Effector memory CD4-positive, alpha-beta T cell (primary cell): ENCODE measurements at regions not wholly inside any gene's neighbourhood (a gene's known extent, or its start where the extent isn't known, plus 50 kb on each side); places are given as distances from the start of the nearest gene placed in this dataset.

ENCODE experiments used
- DNase-seq, 3 donors: peaks; one replicate each; pipeline ENCODE4 v3.0.0-alpha.2; 2020
- H3K27ac ChIP-seq: 2 replicates; pipeline ENCODE4 v1.7.0; 2013; ENCODE audit warnings: mild to moderate bottlenecking, low read length, moderate library complexity; ENCODE audit not compliant: insufficient read depth, poor library complexity, severe bottlenecking
- H3K27me3 ChIP-seq: replicated peaks from 2 replicates; pipeline ENCODE4 v1.7.0; 2013; ENCODE audit warnings: mild to moderate bottlenecking, low read length; ENCODE audit not compliant: insufficient read depth, control insufficient read depth, poor library complexity, severe bottlenecking
- H3K36me3 ChIP-seq: 2 replicates; pipeline ENCODE4 v1.7.0; 2013; ENCODE audit warnings: mild to moderate bottlenecking, low read length, moderate library complexity; ENCODE audit not compliant: control insufficient read depth, insufficient read depth
- H3K4me1 ChIP-seq: 2 replicates; pipeline ENCODE4 v1.7.0; 2013; ENCODE audit warnings: low read length, mild to moderate bottlenecking; ENCODE audit not compliant: control insufficient read depth, insufficient read depth, poor library complexity, severe bottlenecking
- H3K4me3 ChIP-seq: 2 replicates; pipeline ENCODE4 v1.7.0; 2013; ENCODE audit warnings: low read length, low read depth, mild to moderate bottlenecking; ENCODE audit not compliant: insufficient read depth, poor library complexity, severe bottlenecking
- H3K9me3 ChIP-seq: 2 replicates; pipeline ENCODE4 v1.7.0; 2013; ENCODE audit warnings: mild to moderate bottlenecking, low read length, moderate library complexity; ENCODE audit not compliant: control insufficient read depth

DNA sequence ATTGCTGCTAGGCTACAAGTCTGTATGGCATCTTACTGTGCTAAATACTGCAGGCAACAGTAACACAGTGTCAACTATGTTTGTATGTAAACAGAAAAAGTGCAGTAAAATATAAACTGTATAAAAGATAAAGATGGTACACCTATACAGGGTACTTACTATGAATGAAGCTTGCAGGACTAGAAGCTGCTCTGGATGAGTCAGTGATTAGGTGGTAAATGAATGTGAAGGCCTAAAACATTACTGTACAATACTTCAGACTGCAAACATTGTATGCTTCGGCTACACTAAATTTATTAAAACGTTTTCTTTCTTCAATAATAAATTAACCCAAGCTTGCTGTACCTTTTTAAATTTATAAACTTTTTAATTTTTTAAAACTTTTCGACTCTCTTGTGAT, 97.1 kb downstream of the HLX start:
- H3K27me3 ChIP-seq, result no peaks in the 10 kb centered on the region
- no peak overlapping the region for H3K4me3 ChIP-seq
- H3K9me3 ChIP-seq, result no peaks in the 10 kb centered on the region
- no peak for DNase-seq
- H3K4me1 ChIP-seq, result no peaks in the 10 kb centered on the region
- H3K27ac ChIP-seq, result no peak overlapping the region
- no peaks in the 10 kb centered on the region for H3K36me3 ChIP-seq

DNA sequence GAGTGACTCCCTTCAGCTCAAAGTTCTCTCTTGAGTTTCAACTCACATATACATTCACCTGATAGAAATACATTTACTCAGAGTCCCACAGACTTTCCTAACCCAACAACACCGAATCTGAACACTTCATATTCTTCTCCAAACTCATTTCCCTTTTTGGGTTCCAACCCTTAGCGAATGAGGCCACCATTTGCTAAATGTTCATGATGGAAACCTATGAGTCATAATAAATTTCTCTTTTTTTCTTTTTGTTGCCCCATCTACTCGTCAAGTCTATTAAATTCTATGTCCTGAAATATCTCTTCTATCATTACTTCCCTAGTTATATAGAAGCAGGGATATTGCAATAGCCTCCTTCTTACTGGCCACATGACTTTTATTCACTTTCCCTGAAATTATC, 100.1 kb downstream of the HLX start:
- no peak for DNase-seq
- Histone ChIP-seq H3K27me3 (no peaks in the 10 kb centered on the region), H3K4me1 (no peaks in the 10 kb centered on the region), H3K36me3 (no peaks in the 10 kb centered on the region), H3K9me3 (no peaks in the 10 kb centered on the region), H3K27ac (no peak overlapping the region), H3K4me3 (no peak overlapping the region)

DNA sequence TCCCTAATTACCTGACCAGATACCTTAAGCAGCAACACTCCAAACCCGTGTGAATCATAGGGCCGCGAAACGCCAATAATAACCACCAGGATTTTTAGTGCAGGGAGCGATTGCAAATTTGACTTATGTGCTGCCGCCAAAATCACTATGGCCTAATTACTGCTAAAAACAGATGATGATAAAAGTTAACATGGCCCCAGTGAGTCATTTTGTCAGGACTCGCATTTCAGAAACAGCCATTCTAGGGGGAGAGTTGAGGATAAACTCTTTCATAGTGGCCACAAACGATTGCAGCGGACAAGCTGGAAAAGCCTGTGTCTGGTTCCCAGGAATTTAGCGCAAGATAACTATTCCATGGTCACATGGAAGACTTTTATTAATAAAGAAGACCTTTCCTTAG, 103.4 kb downstream of the HLX start:
- Histone ChIP-seq H3K4me1 (no peaks in the 10 kb centered on the region), H3K36me3 (no peaks in the 10 kb centered on the region), H3K4me3 (no peak overlapping the region), H3K9me3 (no peaks in the 10 kb centered on the region), H3K27me3 (no peaks in the 10 kb centered on the region), H3K27ac (no peak overlapping the region)
- no peak for DNase-seq

DNA sequence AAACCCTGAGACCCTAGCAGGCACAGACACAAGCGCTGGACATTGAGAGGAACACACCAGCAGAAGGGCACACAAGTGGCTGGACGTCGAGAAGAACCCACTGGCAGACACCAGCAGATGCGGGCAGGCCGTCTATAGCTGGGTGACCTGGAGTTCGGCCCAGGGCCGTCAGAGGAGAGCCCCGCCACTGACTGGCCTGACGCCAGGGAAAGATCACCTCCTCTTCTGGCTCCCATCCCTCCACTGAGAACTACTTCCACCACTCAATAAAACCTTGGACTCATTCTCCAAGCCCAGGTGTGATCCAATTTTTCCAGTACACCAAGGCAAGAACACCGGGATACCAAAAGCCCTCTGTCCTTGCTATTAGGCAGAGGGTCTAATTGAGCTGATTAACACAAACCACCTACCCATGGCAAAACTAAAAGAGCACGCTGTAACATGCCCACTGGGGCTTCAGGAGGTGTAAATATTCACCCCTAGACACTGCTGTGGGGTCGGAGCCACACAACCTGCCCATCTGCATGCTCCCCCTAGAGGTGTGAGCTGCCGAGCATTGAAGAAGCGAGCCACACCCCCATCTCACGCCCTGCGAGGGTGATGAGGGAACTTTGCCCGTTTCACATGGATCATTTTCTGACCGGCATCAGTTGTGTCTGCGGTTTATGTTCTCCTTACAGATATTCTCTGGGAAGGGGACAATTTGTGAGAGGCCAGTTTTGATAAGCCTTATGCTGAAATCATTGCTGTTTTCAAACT, 104.8 kb downstream of the HLX start:
- no peaks in the 10 kb centered on the region for H3K27me3 ChIP-seq
- no peaks in the 10 kb centered on the region for H3K4me1 ChIP-seq
- no peak for DNase-seq
- no peaks in the 10 kb centered on the region for H3K36me3 ChIP-seq
- H3K9me3 ChIP-seq, result no peaks in the 10 kb centered on the region
- no peak overlapping the region for H3K4me3 ChIP-seq
- H3K27ac ChIP-seq, result no peak overlapping the region

DNA sequence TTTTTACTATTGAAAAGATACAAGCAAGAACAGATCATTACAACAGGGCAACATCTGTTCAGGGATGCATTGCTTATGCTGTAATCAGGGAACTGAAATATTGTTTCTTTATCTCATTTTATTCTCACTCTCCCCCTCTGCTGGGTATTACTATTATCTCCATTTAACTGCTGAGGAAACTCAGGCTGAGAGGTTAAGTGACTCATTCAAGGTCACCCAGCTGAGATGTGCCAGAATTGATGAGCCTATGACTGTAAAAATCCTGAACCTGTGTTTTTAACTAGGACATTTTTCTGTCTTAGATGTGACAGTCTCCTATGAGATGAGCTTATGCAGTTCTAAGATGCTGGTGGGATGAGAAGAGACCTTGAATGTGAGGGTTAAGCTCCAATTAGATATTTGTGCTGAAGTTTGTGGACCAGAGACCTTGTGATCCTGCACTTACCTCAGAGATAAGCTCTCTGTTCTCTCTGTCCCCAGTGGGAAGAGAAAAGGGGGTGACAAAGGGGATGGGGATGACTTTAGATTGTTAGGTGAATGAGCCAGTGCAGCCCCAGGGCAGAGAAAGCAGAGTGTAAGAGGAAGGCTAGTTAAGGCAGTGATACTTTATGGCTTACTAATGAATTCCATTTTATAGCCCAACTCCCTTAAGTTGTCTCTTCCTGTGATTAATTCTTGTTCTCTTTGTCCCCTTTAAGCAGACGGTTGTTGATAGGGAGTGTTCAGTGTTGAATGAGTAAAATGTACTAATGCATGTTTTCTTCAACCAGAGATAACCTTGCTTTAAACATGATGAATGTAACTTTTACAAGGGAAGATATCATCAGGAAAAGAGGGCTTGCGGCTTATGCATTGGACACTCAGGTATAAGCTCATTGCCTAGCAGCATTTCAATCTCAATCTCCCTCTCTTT, 111.4 kb downstream of the HLX start:
- H3K27ac ChIP-seq, result no peak overlapping the region
- H3K4me3 ChIP-seq, result no peak overlapping the region
- no peaks in the 10 kb centered on the region for H3K9me3 ChIP-seq
- H3K27me3 ChIP-seq, result no peaks in the 10 kb centered on the region
- H3K4me1 ChIP-seq, result no peaks in the 10 kb centered on the region
- DNase-seq, result no peak
- no peaks in the 10 kb centered on the region for H3K36me3 ChIP-seq

DNA sequence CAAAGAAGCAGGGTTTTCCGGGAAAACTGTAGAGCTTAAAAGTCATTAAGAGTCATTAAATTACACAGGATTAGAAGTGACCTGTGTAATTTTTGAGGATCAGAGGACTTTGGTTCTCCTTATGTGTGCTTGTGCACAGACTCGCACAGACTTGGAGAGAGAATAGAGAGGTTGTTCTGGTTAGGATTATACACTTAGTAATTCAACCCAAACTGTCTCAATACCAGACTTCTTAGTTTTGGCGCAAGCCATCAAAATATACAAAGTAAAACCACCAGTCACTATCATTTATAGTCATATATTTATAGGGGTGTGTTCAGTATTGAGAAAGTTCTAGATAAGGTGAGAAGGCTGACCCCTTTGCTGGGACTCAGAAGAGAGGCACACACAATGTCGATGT, 112.3 kb downstream of the HLX start:
- no peak overlapping the region for H3K27ac ChIP-seq
- no peak for DNase-seq
- no peaks in the 10 kb centered on the region for H3K4me1 ChIP-seq
- H3K27me3 ChIP-seq, result no peaks in the 10 kb centered on the region
- H3K4me3 ChIP-seq, result no peak overlapping the region
- H3K36me3 ChIP-seq, result no peaks in the 10 kb centered on the region
- no peaks in the 10 kb centered on the region for H3K9me3 ChIP-seq

DNA sequence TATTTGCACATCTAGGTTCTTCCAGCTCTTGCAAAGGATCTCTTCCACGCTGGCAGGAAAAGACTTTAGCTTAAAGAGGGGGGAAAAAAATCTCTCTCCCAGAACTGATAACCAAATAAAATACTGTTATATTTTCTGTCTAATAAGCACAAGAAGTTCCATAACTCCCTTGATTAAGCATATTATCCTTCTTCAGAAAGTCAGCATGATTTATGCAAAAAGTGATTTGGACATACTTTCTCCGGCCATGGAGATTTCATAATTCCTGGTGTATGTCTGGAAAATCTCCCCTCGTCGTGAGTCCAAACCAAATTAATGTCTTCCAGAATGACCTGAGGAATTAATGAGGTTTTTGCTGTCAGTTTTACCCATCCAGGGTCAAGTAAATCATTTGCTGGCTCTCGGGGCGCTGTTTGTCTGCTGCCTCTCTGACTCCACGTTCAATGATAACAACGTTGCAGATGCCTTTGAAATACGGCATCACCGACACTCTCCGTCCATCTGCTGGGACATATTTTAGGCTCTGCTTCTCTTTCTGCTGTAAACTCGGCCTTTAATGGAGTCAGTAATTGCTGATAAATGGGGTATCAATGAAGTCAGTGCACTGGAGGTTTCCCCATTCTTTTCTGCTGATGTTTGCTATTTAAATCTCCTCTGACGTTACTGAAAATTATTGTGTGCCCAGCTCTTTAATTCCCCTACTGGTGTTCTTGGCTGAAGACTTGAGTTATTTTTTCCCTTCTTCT, 112.9 kb downstream of the HLX start:
- no peak overlapping the region for H3K27ac ChIP-seq
- H3K36me3 ChIP-seq, result no peaks in the 10 kb centered on the region
- no peaks in the 10 kb centered on the region for H3K27me3 ChIP-seq
- H3K4me1 ChIP-seq, result no peaks in the 10 kb centered on the region
- H3K4me3 ChIP-seq, result no peak overlapping the region
- H3K9me3 ChIP-seq, result no peaks in the 10 kb centered on the region
- no peak for DNase-seq

DNA sequence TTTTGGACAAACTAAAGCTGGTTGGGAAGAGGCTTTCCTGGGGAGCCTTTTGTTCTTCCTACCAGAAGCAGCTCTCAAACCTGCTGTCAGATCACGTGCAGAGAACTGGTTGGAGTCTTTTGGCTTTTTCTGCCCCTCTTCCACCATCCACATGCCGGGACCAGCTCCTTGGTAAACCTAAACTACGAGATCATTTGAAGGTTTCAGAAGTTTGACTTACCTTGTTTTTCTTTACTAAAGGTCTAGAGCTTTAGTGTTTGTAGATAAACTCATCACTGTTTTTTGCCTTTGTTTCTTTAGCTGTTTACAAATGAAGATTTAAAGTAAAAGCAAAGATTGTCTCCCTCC, 113.4 kb downstream of the HLX start:
- DNase-seq, result no peak
- Histone ChIP-seq H3K4me1 (no peaks in the 10 kb centered on the region), H3K27me3 (no peaks in the 10 kb centered on the region), H3K4me3 (no peak overlapping the region), H3K27ac (no peak overlapping the region), H3K9me3 (no peaks in the 10 kb centered on the region), H3K36me3 (no peaks in the 10 kb centered on the region)

DNA sequence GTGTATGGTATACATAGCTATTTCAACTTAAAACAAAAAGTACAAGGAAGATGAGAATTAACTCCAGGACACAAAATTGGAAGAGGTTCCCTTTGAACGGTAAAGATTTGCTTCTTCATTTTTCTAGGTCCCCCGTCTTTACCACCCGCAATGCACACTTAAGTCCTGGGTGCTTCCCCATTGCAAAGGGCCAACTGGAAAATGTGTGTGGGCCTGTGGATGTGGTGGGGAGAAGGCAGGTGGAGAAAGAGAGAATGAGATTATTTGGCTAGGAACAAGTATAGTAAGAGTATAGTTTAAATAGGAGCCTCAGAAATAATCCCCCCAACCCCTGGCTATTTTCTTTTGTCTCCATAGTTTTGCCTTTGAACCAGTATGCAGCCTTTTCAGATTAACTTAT, 115.4 kb downstream of the HLX start:
- H3K9me3 ChIP-seq, result no peaks in the 10 kb centered on the region
- H3K4me1 ChIP-seq, result no peaks in the 10 kb centered on the region
- no peaks in the 10 kb centered on the region for H3K36me3 ChIP-seq
- no peaks in the 10 kb centered on the region for H3K27me3 ChIP-seq
- H3K4me3 ChIP-seq, result no peak overlapping the region
- no peak overlapping the region for H3K27ac ChIP-seq
- DNase-seq, result no peak

DNA sequence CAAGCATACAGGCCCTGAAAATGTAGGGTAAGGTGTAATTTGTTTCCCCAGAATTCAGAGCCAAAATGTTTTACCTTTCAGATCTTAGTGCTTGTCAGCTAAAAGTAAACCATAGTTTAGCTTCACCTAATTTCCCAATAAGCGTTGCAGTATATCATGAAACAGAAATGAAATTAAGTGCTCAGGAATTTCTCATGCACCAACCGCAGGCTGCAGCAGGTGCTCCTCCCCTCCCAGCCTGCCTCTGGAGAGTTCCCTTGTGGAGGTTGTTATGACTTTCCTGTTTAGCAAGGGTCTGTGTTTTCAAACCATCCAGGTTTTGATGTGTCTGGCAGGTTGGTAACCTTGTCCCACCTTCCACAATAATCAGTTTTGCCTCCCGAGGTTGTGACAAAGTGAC, 118.5 kb downstream of the HLX start:
- no peak overlapping the region for H3K4me3 ChIP-seq
- H3K36me3 ChIP-seq, result no peaks in the 10 kb centered on the region
- no peak overlapping the region for H3K27ac ChIP-seq
- H3K27me3 ChIP-seq, result no peaks in the 10 kb centered on the region
- H3K4me1 ChIP-seq, result no peaks in the 10 kb centered on the region
- H3K9me3 ChIP-seq, result no peaks in the 10 kb centered on the region
- DNase-seq, result no peak
